ENCODE measurements at regions not wholly inside any gene's neighbourhood (a gene's known extent, or its start where the extent isn't known, plus 50 kb on each side); places are given as distances from the start of the nearest gene placed in this dataset.
A peak's percentile ranks its signal among the peaks of the same experiment; 100 is the strongest.

GRCh38 chr6:150767571-150768018 lies 97.9 kb upstream of the MTHFD1L start (continued):
- TF ChIP-seq STAT6 (CRISPR knock-in tag; IDR thresholded peaks at IDR 0.05; ENCODE audit: borderline replicate concordance) = no peak

- Histone ChIP-seq H3K9me3 (ENCODE audit: low read length) (peaks cover 13% of the 10 kb centered on the region), H3K27me3 (ENCODE audit: control insufficient read depth in 1 of 2, insufficient read depth in 2 of 2, low read length in 2 of 2) (no peaks in the 10 kb centered on the region; a peak in 1 of 5 replicates), H3K9ac (ENCODE audit: insufficient read depth, low read depth, low read length) (no peak overlapping the region), H2AFZ (ENCODE audit: low read length) (no peak overlapping the region), H3K4me3 (replicated peaks in 1 of 3; ENCODE audit: insufficient read depth in 1 of 3, low read depth in 2 of 3, low read length in 3 of 3) (no peak overlapping the region), H4K20me1 (ENCODE audit: insufficient read depth, low read length) (no peaks in the 10 kb centered on the region), H3K4me2 (ENCODE audit: low read depth, low read length) (no peak overlapping the region), H3K79me2 (ENCODE audit: insufficient read depth, low read length) (no peaks in the 10 kb centered on the region), H3K27ac (ENCODE audit: extremely low read length, insufficient read depth, low read length) (no peak overlapping the region), H3K4me1 (ENCODE audit: insufficient read depth, low read length) (no peaks in the 10 kb centered on the region), H3K36me3 (replicated peaks in 1 of 2; ENCODE audit: control insufficient read depth in 1 of 2, insufficient read depth in 2 of 2, low read length in 2 of 2) (no peaks in the 10 kb centered on the region)
- ChIA-PET CTCF (ENCODE audit: low intra/inter-chr PET ratio, low total read pairs) (no interaction called here), POLR2A (no interaction called here)
- ATAC-seq (no peak), DNase-seq (ENCODE audit: low spot score) (no peak), FAIRE-seq (no peak)
- in situ Hi-C loops (cut with HindIII; ENCODE audit: extremely low pct_ligation_motif_present, low pct_unique_long_range_greater_than_20kb) (no loop called here), intact Hi-C loops (cut with micrococcal nuclease; ENCODE audit: unreplicated experiment) (no loop called here)
- 10% methylated on average over 3 of the region's 3 CpGs for WGBS (ENCODE audit: low lambda C conversion rate)
- TF ChIP-seq ZNF280B (CRISPR knock-in tag; IDR thresholded peaks at IDR 0.05; ENCODE audit: borderline replicate concordance) (no peak), CEBPB (IDR thresholded peaks at IDR 0.05; ENCODE audit: borderline replicate concordance, low read depth, low read length) (peak; percentile 66), RBAK (CRISPR knock-in tag; IDR thresholded peaks at IDR 0.05) (no peak)
- BruUV-seq (replicated peaks) = no TSS peak
These were observed 94.9 kb upstream of the MTHFD1L start for GRCh38 chr6:150770637-150771036.

All from HepG2 (cell line).